IPS-NIHi7 (cell line): ENCODE measurements at regions not wholly inside any gene's neighbourhood (a gene's known extent, or its start where the extent isn't known, plus 50 kb on each side); places are given as distances from the start of the nearest gene placed in this dataset.
A peak's percentile ranks its signal among the peaks of the same experiment; 100 is the strongest.
"Not testable (repeated sequence)": the region's sequence is repeated elsewhere in the genome, so short reads cannot be mapped to it uniquely, and the experiment has no call there.

Experiments
- DNase-seq: peaks from one replicate; pipeline ENCODE4 v3.0.0; 2012; ENCODE audit warnings: mixed read lengths; ENCODE audit errors: extremely low spot score

- DNase-seq = peak; percentile 24
Observed at GRCh38 chr4:56575820-56576429, 70.3 kb downstream of the ARL9 start.

- not testable (repeated sequence) for DNase-seq
Observed at GRCh38 chr4:56592417-56592816, 86.8 kb downstream of the ARL9 start.
